ENCODE measurements at regions not wholly inside any gene's neighbourhood (a gene's known extent, or its start where the extent isn't known, plus 50 kb on each side); places are given as distances from the start of the nearest gene placed in this dataset.

GRCh38 chr1:90100566-90100965 is 105.7 kb downstream of the ZNF326 start:
- no peaks in the 10 kb centered on the region for H3K79me1 ChIP-seq (ENCODE audit: insufficient read depth, low read depth, low read length, poor library complexity, severe bottlenecking)
- no peak overlapping the region for H2BK20ac ChIP-seq (ENCODE audit: low read depth, low read length, poor library complexity, severe bottlenecking)
- no peak overlapping the region for H2AK5ac ChIP-seq (ENCODE audit: insufficient read length, low read length)
- no peaks in the 10 kb centered on the region for H3K4me1 ChIP-seq (ENCODE audit: insufficient read depth, low read length)
- H3K27ac ChIP-seq (ENCODE audit: insufficient read length, low read depth, low read length), result no peak overlapping the region
- H3K27me3 ChIP-seq (ENCODE audit: insufficient read depth, low read length), result no peaks in the 10 kb centered on the region
- H3T11ph ChIP-seq (ENCODE audit: low read length), result no peak overlapping the region
- no peak overlapping the region for H3K4ac ChIP-seq (ENCODE audit: low read depth, low read length)
- H3K9me3 ChIP-seq (ENCODE audit: control insufficient read depth, low read depth, low read length), result no peaks in the 10 kb centered on the region
- no peak overlapping the region for H4K8ac ChIP-seq (replicated peaks; ENCODE audit: insufficient read length, low read depth, low read length)
- peaks cover 2% of the 10 kb centered on the region; the same call in 1 of the 2 replicates for H3K27me3 Mint-ChIP-seq (ENCODE audit: low read depth)
- no peak overlapping the region for H3K14ac ChIP-seq (ENCODE audit: insufficient read depth, low read length)
- no peaks in the 10 kb centered on the region for H3K23me2 ChIP-seq (ENCODE audit: insufficient read length, low read depth, low read length, poor library complexity, severe bottlenecking)
- H3K56ac ChIP-seq (ENCODE audit: insufficient read length, low read depth, low read length), result no peak overlapping the region
- H2AFZ ChIP-seq (ENCODE audit: low read length), result no peak overlapping the region
- H3K4me2 ChIP-seq (ENCODE audit: insufficient read depth, insufficient read length, low read length), result no peak overlapping the region
- no peaks in the 10 kb centered on the region for H3K79me2 ChIP-seq (ENCODE audit: insufficient read depth, low read length)
- H4K20me1 ChIP-seq (ENCODE audit: control insufficient read depth, insufficient read depth, insufficient read length), result no peaks in the 10 kb centered on the region
- no peak overlapping the region for H4K5ac ChIP-seq (ENCODE audit: insufficient read length, low read depth, low read length)
- no peak overlapping the region for H2BK12ac ChIP-seq (ENCODE audit: insufficient read length, low read depth, low read length)
- no peak overlapping the region for H3K23ac ChIP-seq (ENCODE audit: insufficient read length, low read depth, low read length)
- TF ChIP-seq CTCF (conservative IDR thresholded peaks at IDR 0.05), result no peak
- peaks cover 0 to 5% (median 0%) of the 10 kb centered on the region in 3 experiments; a peak in 1 of 7 replicates for H3K36me3 Mint-ChIP-seq (ENCODE audit: insufficient read depth in 1 of 3, low read depth in 3 of 3)
- no CpG with 5 or more reads among the region's 4 CpGs for WGBS (ENCODE audit: extremely low coverage, insufficient read length, low lambda C conversion rate)
- no peak overlapping the region for H3K9ac ChIP-seq (ENCODE audit: extremely low read depth, insufficient read length, low read length)
- no peak overlapping the region for H3K27ac Mint-ChIP-seq
- H2BK5ac ChIP-seq (ENCODE audit: insufficient read length, low read length), result no peak overlapping the region
- H4K91ac ChIP-seq (ENCODE audit: insufficient read length, low read depth, low read length), result no peak overlapping the region
- H2BK120ac ChIP-seq (ENCODE audit: low read depth, low read length, poor library complexity, severe bottlenecking), result no peak overlapping the region
- H3K4me3 Mint-ChIP-seq, result no peak overlapping the region
- H2BK15ac ChIP-seq (ENCODE audit: low read depth, low read length), result no peak overlapping the region
- no peak for DNase-seq
- peaks cover 4 to 5% of the 10 kb centered on the region in 2 experiments; a peak in 2 of 4 replicates for H3K4me1 Mint-ChIP-seq
- peaks cover 7 to 10% of the 10 kb centered on the region in 2 experiments; a peak in 4 of 5 replicates for H3K9me3 Mint-ChIP-seq
- H3K18ac ChIP-seq (ENCODE audit: insufficient read length, low read depth, low read length), result no peak overlapping the region
